ENCODE measurements at regions not wholly inside any gene's neighbourhood (a gene's known extent, or its start where the extent isn't known, plus 50 kb on each side); places are given as distances from the start of the nearest gene placed in this dataset.

- TF ChIP-seq SP1 (IDR thresholded peaks at IDR 0.05), result no peak
- TF ChIP-seq ELF4 (IDR thresholded peaks at IDR 0.05), result no peak
- no peak for TF ChIP-seq HDGF (IDR thresholded peaks at IDR 0.05; ENCODE audit: borderline replicate concordance)
- TF ChIP-seq L3MBTL2 (conservative IDR thresholded peaks at IDR 0.05), result no peak
- no peak for TF ChIP-seq ZNF384 (IDR thresholded peaks at IDR 0.05)
- no peak for TF ChIP-seq SUZ12 (IDR thresholded peaks at IDR 0.05)
- no peak for TF ChIP-seq BHLHE40 (IDR thresholded peaks at IDR 0.05; ENCODE audit: borderline replicate concordance)
- no peak for TF ChIP-seq CTBP1 (IDR thresholded peaks at IDR 0.05; ENCODE audit: borderline replicate concordance)
- TF ChIP-seq ARNT (IDR thresholded peaks at IDR 0.05), result no peak
- no peak for TF ChIP-seq NFRKB (IDR thresholded peaks at IDR 0.05)
- TF ChIP-seq, protein P1, sequence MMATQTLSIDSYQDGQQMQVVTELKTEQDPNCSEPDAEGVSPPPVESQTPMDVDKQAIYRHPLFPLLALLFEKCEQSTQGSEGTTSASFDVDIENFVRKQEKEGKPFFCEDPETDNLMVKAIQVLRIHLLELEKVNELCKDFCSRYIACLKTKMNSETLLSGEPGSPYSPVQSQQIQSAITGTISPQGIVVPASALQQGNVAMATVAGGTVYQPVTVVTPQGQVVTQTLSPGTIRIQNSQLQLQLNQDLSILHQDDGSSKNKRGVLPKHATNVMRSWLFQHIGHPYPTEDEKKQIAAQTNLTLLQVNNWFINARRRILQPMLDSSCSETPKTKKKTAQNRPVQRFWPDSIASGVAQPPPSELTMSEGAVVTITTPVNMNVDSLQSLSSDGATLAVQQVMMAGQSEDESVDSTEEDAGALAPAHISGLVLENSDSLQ (IDR thresholded peaks at IDR 0.05), result no peak
- TF ChIP-seq TARDBP (IDR thresholded peaks at IDR 0.05), result no peak
- no peak for TF ChIP-seq LEF1 (IDR thresholded peaks at IDR 0.05; ENCODE audit: borderline replicate concordance)
Measured at GRCh38 chr6:8187209-8187608, 84.9 kb upstream of the EEF1E1 start.

All from HEK293T (cell line).